ENCODE measurements at regions not wholly inside any gene's neighbourhood (a gene's known extent, or its start where the extent isn't known, plus 50 kb on each side); places are given as distances from the start of the nearest gene placed in this dataset.

- no peak for DNase-seq
Measured at GRCh38 chr14:94922595-94923239, 152.8 kb upstream of the GSC start.

DNA sequence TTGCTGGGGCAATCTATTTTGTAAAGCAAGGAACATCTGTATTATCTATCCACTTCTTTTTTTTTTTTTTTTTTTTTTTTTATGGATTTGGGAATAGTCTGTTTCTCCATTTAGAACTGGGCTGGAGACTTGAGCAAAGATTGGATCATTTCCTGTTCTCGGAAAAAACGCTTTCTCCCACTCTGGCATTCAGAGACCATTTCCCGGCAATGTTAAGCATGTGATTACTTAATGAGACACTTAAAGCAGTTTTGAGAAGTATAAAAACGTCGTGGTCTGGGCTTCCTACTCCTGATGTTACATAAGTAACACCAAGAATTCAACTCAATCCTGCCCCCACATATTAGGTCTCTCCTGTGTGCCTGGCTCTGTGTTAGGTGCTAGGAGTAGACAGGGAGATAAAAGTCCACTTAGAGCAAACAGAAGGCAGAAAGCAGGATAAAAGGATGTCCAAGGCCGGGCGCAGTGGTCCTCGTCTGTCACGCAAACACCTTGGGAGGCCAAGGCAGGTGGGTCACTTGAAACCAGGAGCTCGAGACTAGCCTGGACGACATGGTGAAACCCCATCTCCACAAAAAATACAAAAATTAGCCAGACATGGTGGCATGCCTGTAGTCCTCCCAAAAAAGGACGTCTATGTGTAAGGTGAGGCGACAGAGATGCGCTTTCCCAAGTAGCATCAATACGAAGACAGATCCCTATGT lies 152.1 kb upstream of the GSC start:
- DNase-seq = no peak

GRCh38 chr14:94921456-94921855 lies 151.5 kb upstream of the GSC start:
- DNase-seq = no peak

DNA sequence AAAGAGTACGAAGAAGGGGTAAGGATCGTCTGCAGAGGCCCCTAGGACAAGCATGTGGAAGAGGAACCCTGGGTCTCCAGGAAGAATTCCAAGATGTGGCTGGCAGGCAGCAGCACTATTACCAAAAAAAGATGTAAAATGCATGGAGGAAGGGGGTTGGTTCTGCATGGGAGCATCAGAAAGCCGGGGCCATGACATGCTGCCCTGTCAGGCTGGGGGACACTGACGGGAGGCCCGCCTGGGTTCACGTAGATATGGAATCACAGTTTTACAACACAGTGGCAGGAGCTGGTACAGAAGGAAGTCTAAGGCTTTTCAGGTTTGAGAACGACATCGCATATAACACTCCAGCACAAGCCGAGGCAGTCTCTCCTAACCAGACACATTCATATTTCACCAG lies 150.0 kb upstream of the GSC start:
- DNase-seq = no peak

DNA sequence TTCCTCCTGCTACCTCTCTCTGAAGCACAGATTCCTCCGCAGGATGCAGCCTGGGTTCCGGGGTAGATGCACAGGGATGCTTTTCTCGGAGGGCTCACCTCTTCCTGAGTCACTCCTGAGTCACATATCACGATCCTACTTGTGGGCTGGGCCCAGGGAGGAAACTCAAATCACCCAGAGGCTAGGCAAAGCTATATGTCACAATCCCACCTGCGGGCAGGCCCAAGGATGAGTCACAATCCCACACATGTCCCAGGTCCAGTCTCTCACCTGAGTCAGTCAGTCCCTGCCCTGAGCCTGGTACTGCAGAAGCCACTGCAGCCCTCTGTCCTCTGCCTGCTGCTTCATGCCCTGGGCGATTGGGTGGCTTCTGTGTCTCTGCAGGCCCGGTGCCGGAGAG lies 149.0 kb upstream of the GSC start:
- DNase-seq = no peak

DNA sequence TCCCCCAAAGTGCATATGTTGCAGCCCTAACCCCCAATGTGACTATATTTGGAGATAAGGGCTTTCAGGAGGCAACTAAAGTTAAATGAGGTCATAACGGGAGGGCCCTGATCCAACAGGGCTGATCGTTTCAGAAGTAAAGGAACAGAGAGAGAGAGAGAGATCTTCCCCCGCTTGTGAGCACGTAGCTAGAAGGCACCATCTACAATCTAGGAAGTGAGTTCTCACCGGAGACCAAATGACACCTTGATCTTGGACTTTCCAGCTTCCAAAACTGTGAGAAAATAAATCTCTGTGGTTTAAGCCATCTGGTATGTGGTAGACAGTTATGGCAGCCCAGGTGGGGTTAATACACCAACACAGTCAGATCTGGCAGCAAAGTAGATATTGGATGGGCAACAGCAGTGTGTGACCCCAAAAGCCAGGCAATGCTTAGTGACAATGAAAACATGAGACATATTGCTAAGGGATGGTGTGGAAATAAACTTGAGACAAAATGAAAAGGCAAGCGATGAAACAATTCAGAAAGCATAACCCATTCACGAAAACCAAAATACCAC lies 147.2 kb upstream of the GSC start:
- DNase-seq = no peak

DNA sequence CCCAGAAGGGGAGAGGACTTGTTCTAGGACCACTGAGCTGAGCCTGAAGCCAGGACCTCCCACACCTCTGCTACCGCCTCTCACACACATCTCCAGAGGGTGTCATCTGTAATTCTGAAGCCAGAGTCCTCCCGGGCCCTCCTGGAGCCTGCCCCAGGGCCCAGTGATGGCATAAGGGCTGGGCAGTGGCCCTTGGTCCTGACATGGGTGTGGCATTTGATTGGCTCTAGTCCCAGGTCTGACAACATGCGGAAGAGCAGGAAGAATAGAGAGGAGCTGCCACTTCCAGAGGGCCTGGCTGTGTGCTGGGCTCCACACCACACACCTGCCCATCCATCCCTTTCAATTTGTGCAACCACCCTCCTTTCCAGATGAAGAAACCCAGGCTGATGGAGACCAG lies 144.3 kb upstream of the GSC start:
- DNase-seq = no peak

DNA sequence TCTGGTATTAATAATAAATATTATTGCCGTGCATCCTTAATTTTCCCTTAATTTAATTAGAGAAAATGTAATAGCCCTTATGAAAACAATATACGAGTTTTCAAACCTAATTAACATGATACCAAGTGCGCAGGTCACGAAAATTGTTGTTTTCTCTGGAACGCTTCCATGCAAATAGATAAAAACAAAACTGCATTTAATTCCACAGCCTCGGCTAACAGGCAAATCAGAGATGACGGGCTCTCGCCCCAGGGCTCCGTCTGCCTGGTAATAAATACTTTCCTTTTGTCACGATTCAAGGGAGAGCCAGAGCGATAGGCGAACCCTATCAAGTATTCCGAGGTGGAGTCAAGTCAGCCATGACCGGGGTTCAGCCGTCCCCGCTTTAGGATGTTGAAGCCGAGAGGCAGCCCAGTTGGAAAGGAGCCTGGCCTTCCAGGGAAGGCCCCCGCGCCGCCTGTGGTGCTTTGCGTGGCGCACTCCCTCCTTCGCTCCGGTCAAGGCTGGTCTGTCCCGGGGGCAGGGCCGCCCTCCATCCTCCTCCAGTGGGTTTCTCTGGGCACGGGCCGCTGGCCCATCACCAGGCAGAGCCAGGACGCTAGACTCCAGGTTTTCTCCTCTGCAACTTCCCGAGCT lies 137.8 kb upstream of the GSC start:
- DNase-seq = no peak

- no peak for DNase-seq
Measured at GRCh38 chr14:94906991-94907587, 137.2 kb upstream of the GSC start.

GRCh38 chr14:94906577-94906976 lies 136.7 kb upstream of the GSC start:
- no peak for DNase-seq

DNA sequence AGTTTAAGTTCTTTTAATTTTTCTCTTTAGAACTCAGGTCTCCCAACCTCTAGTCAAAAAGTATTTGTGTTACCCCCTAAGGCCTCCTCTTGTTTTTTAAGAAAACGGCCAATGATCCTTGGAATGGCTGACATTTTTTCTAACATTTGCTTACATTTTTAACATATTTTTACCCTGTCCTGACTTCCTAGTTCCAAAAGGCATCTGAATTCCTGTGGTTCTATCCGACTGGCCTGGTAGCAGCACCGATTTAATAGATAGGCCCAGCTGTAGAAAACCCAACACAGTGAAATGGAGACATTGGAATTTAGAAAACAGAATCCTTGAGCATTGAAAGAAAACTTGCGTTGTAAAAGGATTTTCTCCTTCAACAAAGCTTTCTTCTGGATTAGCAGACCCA lies 134.7 kb upstream of the GSC start:
- no peak for DNase-seq

DNA sequence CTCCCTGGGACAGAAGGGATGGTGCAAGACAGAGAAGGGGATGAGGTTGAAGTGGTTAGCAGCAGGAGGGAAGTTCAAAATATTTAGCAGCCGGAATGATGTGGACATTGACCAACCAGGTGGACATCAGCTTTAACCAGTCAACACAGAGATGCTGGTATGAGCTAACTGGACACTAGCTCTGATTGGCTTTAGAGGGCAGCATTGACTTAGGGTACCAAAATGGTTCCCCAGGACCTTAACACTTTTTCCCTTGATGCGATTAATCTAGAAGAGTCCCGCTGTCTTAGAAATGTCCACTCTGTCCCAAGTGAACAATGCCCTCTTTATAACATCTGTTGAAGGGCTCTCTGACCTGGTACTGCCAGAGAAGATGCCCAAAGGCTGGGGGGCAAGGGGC lies 134.0 kb upstream of the GSC start:
- DNase-seq = no peak

DNA sequence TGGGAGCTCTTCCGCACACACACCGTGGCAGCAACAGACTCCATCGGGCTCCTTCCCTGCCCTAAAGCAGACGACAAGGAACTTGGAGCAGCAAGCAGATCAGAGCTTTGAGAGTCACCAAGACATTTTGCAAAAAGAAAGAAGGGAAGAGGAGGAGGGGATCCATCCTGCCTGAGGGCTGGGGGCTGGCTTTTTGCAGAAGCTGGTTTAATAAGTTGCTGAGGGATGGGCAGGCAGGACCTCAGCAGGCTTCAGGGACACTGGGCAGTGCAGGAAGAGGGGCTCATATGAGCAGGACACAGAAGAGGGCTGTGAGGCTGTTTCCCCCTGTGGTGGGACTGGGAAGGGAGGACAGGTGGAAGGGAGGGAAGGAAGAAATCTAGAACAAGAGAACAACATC lies 133.4 kb upstream of the GSC start:
- no peak for DNase-seq

DNA sequence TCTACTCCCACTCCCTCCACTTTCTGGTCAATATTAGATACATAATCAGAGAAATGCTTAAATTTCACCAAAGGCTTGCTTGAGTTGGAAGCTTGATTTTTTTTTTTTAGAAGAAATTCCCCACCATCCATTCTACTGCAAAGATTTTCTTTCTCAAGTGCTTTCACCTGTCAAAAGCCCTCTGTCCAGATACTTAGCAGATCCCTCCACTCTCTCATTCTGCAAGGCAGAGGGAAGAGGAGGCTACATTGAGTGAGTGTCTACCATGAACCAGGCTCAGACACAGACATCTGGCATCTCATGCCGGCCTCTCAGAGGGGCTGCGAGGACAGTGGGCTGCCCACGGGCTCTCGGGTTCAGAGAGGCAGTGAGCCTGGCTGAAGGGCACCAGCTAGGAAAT lies 127.6 kb upstream of the GSC start:
- no peak for DNase-seq

DNA sequence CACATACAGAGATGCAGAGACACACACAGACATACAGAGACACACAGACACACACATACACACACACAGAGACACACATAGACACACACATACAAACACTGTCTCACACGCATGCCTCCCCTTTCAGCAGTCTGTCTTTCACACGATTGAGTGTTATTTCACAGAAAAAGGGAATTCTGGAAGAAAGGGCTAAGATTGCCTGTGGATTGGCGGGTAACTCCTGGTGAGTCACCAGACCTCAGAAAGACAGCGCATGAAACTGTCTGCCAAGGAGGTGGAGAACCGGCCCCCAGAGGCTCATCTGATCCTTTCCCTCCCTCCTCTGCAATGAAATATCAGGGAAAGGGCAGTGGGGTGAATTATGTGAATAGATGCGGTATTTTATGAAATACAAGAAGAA lies 127.2 kb upstream of the GSC start:
- DNase-seq = no peak

GRCh38 chr14:94893411-94894160 lies 123.7 kb upstream of the GSC start:
- no peak for DNase-seq

DNA sequence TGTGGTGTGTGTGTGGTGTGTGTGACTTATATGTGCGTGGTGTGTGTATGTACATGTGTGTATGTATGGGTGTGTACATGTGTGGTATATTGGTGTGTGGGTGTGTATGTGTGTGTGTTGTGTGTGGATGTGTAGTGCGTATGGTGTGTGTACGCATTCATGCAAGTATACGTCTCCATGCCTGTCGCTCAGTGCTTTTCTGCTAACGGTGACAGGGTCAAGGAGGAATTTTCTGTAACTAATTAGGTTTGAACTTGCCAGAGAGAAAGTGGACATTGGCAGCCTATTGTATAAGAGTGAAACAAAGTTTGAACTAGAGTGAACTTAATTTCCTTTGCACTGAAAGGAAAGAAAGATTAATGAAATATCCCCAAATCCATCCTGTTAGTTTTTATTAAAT lies 120.9 kb upstream of the GSC start:
- no peak for DNase-seq

GRCh38 chr14:94889520-94890312 lies 119.8 kb upstream of the GSC start:
- no peak for DNase-seq

DNA sequence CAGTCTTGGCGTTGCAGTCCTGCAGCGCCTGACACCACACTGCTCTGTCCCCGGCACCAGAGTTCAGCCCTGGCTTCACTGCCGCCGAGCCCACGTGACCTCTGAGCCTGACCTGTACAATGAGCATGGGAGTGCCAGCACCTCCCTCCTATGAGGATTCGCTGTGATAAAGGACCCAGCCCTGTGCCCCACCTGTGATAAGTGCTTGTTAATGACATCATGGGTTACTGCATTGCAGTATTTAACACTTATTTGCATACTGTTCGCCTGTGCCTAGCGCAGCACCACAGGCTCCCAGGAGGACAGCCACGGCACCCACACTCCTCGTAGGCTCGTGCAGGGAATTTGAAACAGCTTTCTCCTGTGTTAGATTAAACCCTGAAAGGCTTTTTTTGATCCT lies 118.2 kb upstream of the GSC start:
- DNase-seq = no peak

DNA sequence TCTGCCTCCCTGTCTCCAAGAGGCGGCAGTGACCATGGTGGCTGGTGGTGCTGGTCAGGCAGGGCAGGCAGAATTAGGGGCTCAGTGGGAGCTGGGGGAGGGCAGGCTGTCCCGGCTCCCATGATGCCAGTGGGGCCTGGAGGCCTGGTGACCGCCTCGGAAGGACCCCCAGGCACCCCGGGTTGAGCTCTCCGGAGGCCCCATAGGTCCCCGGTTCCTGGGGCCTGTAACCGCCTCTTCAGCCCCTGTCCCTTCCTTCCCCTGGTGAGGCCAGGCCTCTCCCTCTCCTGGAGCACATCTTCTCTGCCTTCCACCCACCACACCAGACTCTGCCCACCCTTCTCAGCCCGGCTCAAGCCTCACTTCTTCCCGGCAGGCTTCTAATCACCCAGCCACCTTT lies 117.7 kb upstream of the GSC start:
- DNase-seq = no peak

- no peak for DNase-seq
Measured at GRCh38 chr14:94886931-94887330, 117.0 kb upstream of the GSC start.

DNA sequence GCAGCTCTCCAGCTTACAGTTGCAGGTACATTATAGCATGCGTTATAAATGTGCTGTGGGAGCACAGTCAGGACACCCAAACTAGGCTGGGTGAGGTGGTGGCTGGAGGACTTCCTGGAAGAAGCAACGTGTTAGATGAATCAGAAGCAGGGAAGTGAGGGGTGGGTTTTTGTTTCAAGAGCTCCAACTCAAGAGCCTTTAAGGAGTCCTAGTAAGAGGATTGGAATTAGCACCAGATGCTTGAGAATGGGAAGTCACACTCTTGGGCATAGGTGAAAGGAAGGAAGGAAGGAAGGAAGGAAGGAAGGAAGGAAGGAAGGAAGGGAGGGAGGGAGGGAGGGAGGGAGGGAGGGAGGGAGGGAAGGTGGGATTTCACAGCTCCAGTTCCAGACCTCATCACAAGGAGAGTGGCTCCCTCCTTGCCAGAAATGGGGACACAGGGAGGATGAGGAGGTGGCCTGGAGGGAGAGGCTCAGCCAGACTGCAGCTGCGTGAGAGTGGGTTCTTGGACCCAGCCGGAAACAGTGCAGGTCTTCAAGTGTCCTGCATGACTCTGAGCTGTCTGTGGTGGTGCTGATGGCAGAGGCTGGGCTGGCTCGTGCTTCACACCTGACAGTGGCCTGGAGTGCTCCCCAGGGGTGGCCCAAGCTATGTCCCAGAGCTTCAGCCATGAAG lies 115.7 kb upstream of the GSC start:
- no peak for DNase-seq
